H9 (cell line): ENCODE measurements at regions not wholly inside any gene's neighbourhood (a gene's known extent, or its start where the extent isn't known, plus 50 kb on each side); places are given as distances from the start of the nearest gene placed in this dataset.

Experiments
- DNase-seq: peaks from one replicate; pipeline ENCODE4 v3.0.0-alpha.2; 2017
- H2AFZ ChIP-seq: one replicate; pipeline ENCODE4 v1.6.1; 2013; ENCODE audit warnings: mild to moderate bottlenecking, low read length, control low read depth, moderate library complexity
- H2AK5ac ChIP-seq: 2 replicates; pipeline ENCODE4 v1.6.1; 2013; ENCODE audit warnings: low read length, control low read depth, mixed read lengths; ENCODE audit not compliant: insufficient read length
- H2BK120ac ChIP-seq: one replicate; pipeline ENCODE4 v1.6.1; 2013; ENCODE audit warnings: low read depth, mild to moderate bottlenecking, low read length, control low read depth, inconsistent platforms; ENCODE audit not compliant: poor library complexity, severe bottlenecking
- H2BK12ac ChIP-seq: 2 replicates; pipeline ENCODE4 v1.6.1; 2013; ENCODE audit warnings: low read length, control low read depth, mixed read lengths, low read depth; ENCODE audit not compliant: insufficient read length
- H2BK15ac ChIP-seq: 2 replicates; pipeline ENCODE4 v1.6.1; 2013; ENCODE audit warnings: low read depth, low read length, control low read depth
- H2BK20ac ChIP-seq: one replicate; pipeline ENCODE4 v1.6.1; 2013; ENCODE audit warnings: low read depth, mild to moderate bottlenecking, low read length, control low read depth, inconsistent platforms; ENCODE audit not compliant: poor library complexity, severe bottlenecking
- H2BK5ac ChIP-seq: 2 replicates; pipeline ENCODE4 v1.6.1; 2013; ENCODE audit warnings: low read length, control low read depth, mixed read lengths; ENCODE audit not compliant: insufficient read length
- H3K14ac ChIP-seq: 2 replicates; pipeline ENCODE4 v1.6.1; 2013; ENCODE audit warnings: low read length, control low read depth; ENCODE audit not compliant: insufficient read depth
- H3K18ac ChIP-seq: 2 replicates; pipeline ENCODE4 v1.6.1; 2013; ENCODE audit warnings: low read depth, mild to moderate bottlenecking, mixed read lengths, low read length, control low read depth; ENCODE audit not compliant: insufficient read length
- H3K23ac ChIP-seq: 2 replicates; pipeline ENCODE4 v1.6.1; 2013; ENCODE audit warnings: low read length, control low read depth, mixed read lengths, low read depth; ENCODE audit not compliant: insufficient read length
- H3K23me2 ChIP-seq: 2 replicates; pipeline ENCODE4 v1.6.1; 2013; ENCODE audit warnings: low read depth, mild to moderate bottlenecking, mixed read lengths, low read length, control low read depth; ENCODE audit not compliant: insufficient read length, poor library complexity, severe bottlenecking
- H3K27ac ChIP-seq: 2 replicates; pipeline ENCODE4 v1.5.1; 2013; ENCODE audit warnings: low read length, control low read depth, mixed read lengths, low read depth; ENCODE audit not compliant: insufficient read length
- H3K27me3 ChIP-seq: 2 replicates; pipeline ENCODE4 v1.6.1; 2013; ENCODE audit warnings: low read length, control low read depth, inconsistent platforms; ENCODE audit not compliant: insufficient read depth
- H3K4ac ChIP-seq: 2 replicates; pipeline ENCODE4 v1.6.1; 2013; ENCODE audit warnings: low read depth, mild to moderate bottlenecking, control low read depth, inconsistent platforms, low read length, moderate library complexity
- H3K4me1 ChIP-seq: 2 replicates; pipeline ENCODE4 v1.6.1; 2013; ENCODE audit warnings: low read length, control low read depth, inconsistent platforms; ENCODE audit not compliant: insufficient read depth
- H3K4me2 ChIP-seq: 2 replicates; pipeline ENCODE4 v1.6.1; 2013; ENCODE audit warnings: low read length, control low read depth, mixed read lengths; ENCODE audit not compliant: insufficient read length, insufficient read depth
- H3K56ac ChIP-seq: 2 replicates; pipeline ENCODE4 v1.6.1; 2013; ENCODE audit warnings: low read depth, mild to moderate bottlenecking, mixed read lengths, low read length, control low read depth; ENCODE audit not compliant: insufficient read length
- H3K79me1 ChIP-seq: 2 replicates; pipeline ENCODE4 v1.6.1; 2013; ENCODE audit warnings: low read depth, mild to moderate bottlenecking, moderate library complexity, low read length, control low read depth, inconsistent platforms; ENCODE audit not compliant: insufficient read depth, poor library complexity, severe bottlenecking
- H3K79me2 ChIP-seq: 2 replicates; pipeline ENCODE4 v1.6.1; 2013; ENCODE audit warnings: low read length, control low read depth, inconsistent platforms; ENCODE audit not compliant: insufficient read depth
- H3K9ac ChIP-seq: 2 replicates; pipeline ENCODE4 v1.6.1; 2013; ENCODE audit warnings: low read length, control low read depth, mixed read lengths; ENCODE audit not compliant: insufficient read length; ENCODE audit errors: extremely low read depth
- H3K9me3 ChIP-seq: one replicate; pipeline ENCODE4 v1.6.1; 2013; ENCODE audit warnings: low read depth, low read length, inconsistent platforms; ENCODE audit not compliant: control insufficient read depth
- H3T11ph ChIP-seq: one replicate; pipeline ENCODE4 v1.6.1; 2013; ENCODE audit warnings: mild to moderate bottlenecking, low read length, control low read depth, inconsistent platforms
- H4K20me1 ChIP-seq: one replicate; pipeline ENCODE4 v1.6.1; 2013; ENCODE audit not compliant: control insufficient read depth, insufficient read length, insufficient read depth
- H4K5ac ChIP-seq: 2 replicates; pipeline ENCODE4 v1.6.1; 2013; ENCODE audit warnings: low read depth, mild to moderate bottlenecking, mixed read lengths, low read length, control low read depth; ENCODE audit not compliant: insufficient read length
- H4K8ac ChIP-seq: replicated peaks from 2 replicates; pipeline ENCODE4 v1.6.1; 2013; ENCODE audit warnings: low read length, control low read depth, mixed read lengths, low read depth; ENCODE audit not compliant: insufficient read length
- H4K91ac ChIP-seq: 2 replicates; pipeline ENCODE4 v1.6.1; 2013; ENCODE audit warnings: low read depth, mild to moderate bottlenecking, moderate library complexity, mixed read lengths, low read length, control low read depth; ENCODE audit not compliant: insufficient read length
- H3K27ac Mint-ChIP-seq, 3 experiments: 2 replicates in 2 of 3; 3 replicates in 1 of 3; pipeline ENCODE4 v1.8.0; 2020 to 2021; ENCODE audit warnings: mixed read lengths in 3 of 3, mild to moderate bottlenecking in 1 of 3, moderate library complexity in 1 of 3
- H3K27me3 Mint-ChIP-seq: 2 replicates; pipeline ENCODE4 v1.8.0; 2021; ENCODE audit warnings: low read depth, mild to moderate bottlenecking, moderate library complexity, mixed read lengths
- H3K36me3 Mint-ChIP-seq, 3 experiments: 2 replicates in 2 of 3; 3 replicates in 1 of 3; pipeline ENCODE4 v1.8.0; 2020 to 2021; ENCODE audit warnings: low read depth in 3 of 3, mixed read lengths in 3 of 3; ENCODE audit not compliant: insufficient read depth in 1 of 3
- H3K4me1 Mint-ChIP-seq, 2 experiments: 2 replicates each; pipeline ENCODE4 v1.8.0; 2020; ENCODE audit warnings: mixed read lengths in 2 of 2
- H3K4me3 Mint-ChIP-seq, 2 experiments: 2 replicates in 1 of 2; 3 replicates in 1 of 2; pipeline ENCODE4 v1.8.0; 2020 to 2021; ENCODE audit warnings: mild to moderate bottlenecking in 2 of 2, mixed read lengths in 2 of 2, moderate library complexity in 1 of 2
- H3K9me3 Mint-ChIP-seq, 2 experiments: 2 replicates in 1 of 2; 3 replicates in 1 of 2; pipeline ENCODE4 v1.8.0; 2020; ENCODE audit warnings: mild to moderate bottlenecking in 2 of 2, mixed read lengths in 2 of 2, moderate library complexity in 1 of 2
- WGBS: extraction: QIAGEN DNeasy Blood & Tissue Kit; methylation state at CpG from one replicate; pipeline ENCODE4 v1.1.7; 2013; ENCODE audit warnings: missing lambda C conversion rate, low lambda C conversion rate, mixed read lengths; ENCODE audit not compliant: insufficient read length; ENCODE audit errors: extremely low coverage; 5-methylcytosine and 5-hydroxymethylcytosine counted together
- TF ChIP-seq, protein P1 (sequence below): fragments of 200-600 bp; sonication (generic); conservative IDR thresholded peaks from 3 replicates; pipeline ENCODE4 v1.8.0; 2021; ENCODE audit warnings: antibody characterized with exemption, mild to moderate bottlenecking

DNA sequence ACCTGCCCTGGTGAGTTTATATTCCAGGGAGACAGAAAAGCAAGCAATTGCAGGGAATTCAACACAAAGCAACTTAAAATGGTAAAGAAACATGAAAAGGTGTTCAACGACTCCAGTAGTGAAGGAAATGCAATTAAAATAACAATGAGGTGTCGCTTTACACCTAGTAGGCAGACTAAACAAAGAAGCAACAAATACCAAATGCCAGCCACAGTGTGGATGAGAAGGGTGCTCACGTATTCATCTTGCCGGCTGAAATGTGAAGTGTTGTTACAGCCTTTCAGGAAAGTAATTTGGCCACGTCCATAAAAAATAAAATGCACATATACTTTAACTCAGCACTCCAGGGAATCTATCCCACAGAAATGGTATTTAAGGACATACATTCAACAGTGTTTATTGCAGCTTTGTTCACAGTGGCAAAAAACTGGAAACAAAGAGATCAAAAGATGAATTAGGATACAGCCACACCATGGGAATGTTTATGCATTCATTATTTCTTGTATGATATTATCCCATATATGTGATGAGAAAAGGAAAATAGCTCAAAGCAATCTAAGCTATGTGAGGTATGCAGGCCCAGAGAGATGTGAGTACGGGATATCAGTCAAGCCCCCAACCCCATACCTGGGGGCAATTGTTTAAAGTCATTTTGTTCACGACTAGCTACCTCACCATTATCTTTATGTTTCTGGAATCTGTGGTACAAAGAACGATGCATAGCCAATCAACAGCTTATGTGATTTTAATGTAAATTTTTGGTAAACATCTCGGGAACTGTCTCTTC is 266.0 kb upstream of the SOX4 start:
- peaks cover 4% of the 10 kb centered on the region; the same call in 1 of the 2 replicates for H3K4me1 ChIP-seq
- H3K4me1 Mint-ChIP-seq: peaks cover 15 to 19% of the 10 kb centered on the region in 2 experiments
- DNase-seq: peak; percentile 58

More for the DNA sequence above, 266.0 kb upstream of the SOX4 start:
- Histone ChIP-seq H2BK5ac (no peak overlapping the region), H2BK20ac (no peak overlapping the region), H3T11ph (no peak overlapping the region), H3K27ac (peak overlapping the region; percentile 75), H3K14ac (no peak overlapping the region), H3K23ac (no peak overlapping the region), H3K9me3 (no peaks in the 10 kb centered on the region), H4K8ac (no peak overlapping the region), H3K79me1 (no peaks in the 10 kb centered on the region), H2BK15ac (no peak overlapping the region), H2BK12ac (no peak overlapping the region), H3K4ac (no peak overlapping the region), H4K20me1 (no peaks in the 10 kb centered on the region), H3K56ac (no peak overlapping the region), H3K9ac (no peak overlapping the region), H4K5ac (no peak overlapping the region), H4K91ac (no peak overlapping the region), H3K18ac (no peak overlapping the region), H3K79me2 (no peaks in the 10 kb centered on the region), H3K23me2 (no peaks in the 10 kb centered on the region), H2AFZ (no peak overlapping the region), H3K4me2 (peak overlapping the region; percentile 37), H2AK5ac (no peak overlapping the region), H3K27me3 (no peaks in the 10 kb centered on the region), H2BK120ac (no peak overlapping the region)
- TF ChIP-seq, protein P1, sequence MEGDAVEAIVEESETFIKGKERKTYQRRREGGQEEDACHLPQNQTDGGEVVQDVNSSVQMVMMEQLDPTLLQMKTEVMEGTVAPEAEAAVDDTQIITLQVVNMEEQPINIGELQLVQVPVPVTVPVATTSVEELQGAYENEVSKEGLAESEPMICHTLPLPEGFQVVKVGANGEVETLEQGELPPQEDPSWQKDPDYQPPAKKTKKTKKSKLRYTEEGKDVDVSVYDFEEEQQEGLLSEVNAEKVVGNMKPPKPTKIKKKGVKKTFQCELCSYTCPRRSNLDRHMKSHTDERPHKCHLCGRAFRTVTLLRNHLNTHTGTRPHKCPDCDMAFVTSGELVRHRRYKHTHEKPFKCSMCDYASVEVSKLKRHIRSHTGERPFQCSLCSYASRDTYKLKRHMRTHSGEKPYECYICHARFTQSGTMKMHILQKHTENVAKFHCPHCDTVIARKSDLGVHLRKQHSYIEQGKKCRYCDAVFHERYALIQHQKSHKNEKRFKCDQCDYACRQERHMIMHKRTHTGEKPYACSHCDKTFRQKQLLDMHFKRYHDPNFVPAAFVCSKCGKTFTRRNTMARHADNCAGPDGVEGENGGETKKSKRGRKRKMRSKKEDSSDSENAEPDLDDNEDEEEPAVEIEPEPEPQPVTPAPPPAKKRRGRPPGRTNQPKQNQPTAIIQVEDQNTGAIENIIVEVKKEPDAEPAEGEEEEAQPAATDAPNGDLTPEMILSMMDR: no peak
- no peaks in the 10 kb centered on the region for H3K9me3 Mint-ChIP-seq
- peak overlapping the region; percentile 64 to 93 (median 73); a peak in 6 of 7 replicates for H3K27ac Mint-ChIP-seq
- no peak overlapping the region for H3K4me3 Mint-ChIP-seq
- H3K36me3 Mint-ChIP-seq: no peaks in the 10 kb centered on the region
- H3K27me3 Mint-ChIP-seq: no peaks in the 10 kb centered on the region
- no CpG with 5 or more reads among the region's 9 CpGs for WGBS
